Natural killer cell treated with Interleukin-12 subunit alpha and Interleukin-12 subunit beta and Interleukin-15 and Interleukin-18, amount 100 ng/mL, for 72 hours (primary cell): ENCODE measurements at regions not wholly inside any gene's neighbourhood (a gene's known extent, or its start where the extent isn't known, plus 50 kb on each side); places are given as distances from the start of the nearest gene placed in this dataset.

Source experiments
- ATAC-seq, 2 donors: fragments of 150-1000 bp; cut with Tn5 transposase in 1 of 2; sonication (Bioruptor Pico), chemical (Tn5 transposase) in 1 of 2; 2 replicates each; pipeline ENCODE4 v1.10.0; 2021
- DNase-seq: peaks from one replicate; pipeline ENCODE4 v3.0.0; 2022; ENCODE audit warnings: low spot score
- H3K27ac Mint-ChIP-seq, 2 donors: 1 replicate in 1 of 2; 2 replicates in 1 of 2; pipeline ENCODE4 v1.8.0; 2022; ENCODE audit warnings: mixed read lengths in 2 of 2, mild to moderate bottlenecking in 1 of 2, moderate library complexity in 1 of 2
- H3K27me3 Mint-ChIP-seq, 2 donors: 1 replicate in 1 of 2; 2 replicates in 1 of 2; pipeline ENCODE4 v1.8.0; 2022; ENCODE audit warnings: mixed read lengths in 2 of 2
- H3K36me3 Mint-ChIP-seq: one replicate; pipeline ENCODE4 v1.8.0; 2022; ENCODE audit warnings: mixed read lengths
- H3K4me1 Mint-ChIP-seq, 2 donors: 1 replicate in 1 of 2; 2 replicates in 1 of 2; pipeline ENCODE4 v1.8.0; 2022; ENCODE audit warnings: low read depth in 2 of 2, mixed read lengths in 2 of 2, mild to moderate bottlenecking in 1 of 2
- H3K4me3 Mint-ChIP-seq: one replicate; pipeline ENCODE4 v1.8.0; 2022; ENCODE audit warnings: mixed read lengths
- H3K9me3 Mint-ChIP-seq: 2 replicates; pipeline ENCODE4 v1.8.0; 2022; ENCODE audit warnings: mixed read lengths

DNA sequence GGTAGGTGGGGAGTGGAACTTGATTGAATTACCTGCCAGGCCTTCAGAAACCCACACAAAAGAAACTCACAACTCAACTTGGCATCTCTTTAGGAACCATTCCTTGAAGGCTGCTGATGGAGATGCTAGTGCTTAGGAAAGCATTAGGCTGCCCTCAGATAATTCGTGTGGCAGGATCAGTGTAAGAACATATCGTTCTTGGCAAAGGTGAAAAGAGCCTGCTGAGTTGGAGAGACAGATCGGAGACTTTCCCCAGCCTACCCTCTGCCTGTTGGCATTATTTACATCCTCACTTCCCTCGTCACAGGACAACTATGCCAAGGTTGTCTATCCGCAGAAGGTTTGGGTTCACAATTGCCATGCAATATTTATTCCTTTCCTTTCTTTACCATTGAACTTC lies 120.0 kb upstream of the HS3ST3A1 start:
- ATAC-seq (no peak), DNase-seq (no peak)
- Mint-ChIP-seq H3K4me3 (no peak overlapping the region), H3K4me1 (no peaks in the 10 kb centered on the region), H3K36me3 (no peaks in the 10 kb centered on the region), H3K27ac (no peak overlapping the region), H3K27me3 (peaks cover 2 to 6% of the 10 kb centered on the region in 2 donors), H3K9me3 (no peaks in the 10 kb centered on the region)

GRCh38 chr17:13725288-13725990 lies 123.7 kb upstream of the HS3ST3A1 start:
- Mint-ChIP-seq H3K4me3 (no peak overlapping the region), H3K9me3 (no peaks in the 10 kb centered on the region), H3K36me3 (no peaks in the 10 kb centered on the region), H3K27ac (no peak overlapping the region), H3K27me3 (peaks cover 2 to 19% of the 10 kb centered on the region in 2 donors), H3K4me1 (no peaks in the 10 kb centered on the region)
- DNase-seq (no peak), ATAC-seq (no peak)

- no peaks in the 10 kb centered on the region for H3K4me1 Mint-ChIP-seq
- peaks cover 2 to 19% of the 10 kb centered on the region in 2 donors for H3K27me3 Mint-ChIP-seq
- H3K9me3 Mint-ChIP-seq: no peaks in the 10 kb centered on the region
- H3K27ac Mint-ChIP-seq: no peak overlapping the region
- DNase-seq (no peak), ATAC-seq (no peak)
- peaks cover 4% of the 10 kb centered on the region for H3K36me3 Mint-ChIP-seq
- no peak overlapping the region for H3K4me3 Mint-ChIP-seq
Measured at GRCh38 chr17:13727441-13728171, 125.9 kb upstream of the HS3ST3A1 start.

- ATAC-seq: no peak
- Mint-ChIP-seq H3K9me3 (peaks cover 5% of the 10 kb centered on the region), H3K27me3 (peaks cover 2 to 13% of the 10 kb centered on the region in 2 donors), H3K4me3 (no peak overlapping the region), H3K27ac (no peak overlapping the region), H3K4me1 (no peaks in the 10 kb centered on the region), H3K36me3 (peaks cover 4% of the 10 kb centered on the region)
- no peak for DNase-seq
Measured at GRCh38 chr17:13728781-13729180, 127.1 kb upstream of the HS3ST3A1 start.

DNA sequence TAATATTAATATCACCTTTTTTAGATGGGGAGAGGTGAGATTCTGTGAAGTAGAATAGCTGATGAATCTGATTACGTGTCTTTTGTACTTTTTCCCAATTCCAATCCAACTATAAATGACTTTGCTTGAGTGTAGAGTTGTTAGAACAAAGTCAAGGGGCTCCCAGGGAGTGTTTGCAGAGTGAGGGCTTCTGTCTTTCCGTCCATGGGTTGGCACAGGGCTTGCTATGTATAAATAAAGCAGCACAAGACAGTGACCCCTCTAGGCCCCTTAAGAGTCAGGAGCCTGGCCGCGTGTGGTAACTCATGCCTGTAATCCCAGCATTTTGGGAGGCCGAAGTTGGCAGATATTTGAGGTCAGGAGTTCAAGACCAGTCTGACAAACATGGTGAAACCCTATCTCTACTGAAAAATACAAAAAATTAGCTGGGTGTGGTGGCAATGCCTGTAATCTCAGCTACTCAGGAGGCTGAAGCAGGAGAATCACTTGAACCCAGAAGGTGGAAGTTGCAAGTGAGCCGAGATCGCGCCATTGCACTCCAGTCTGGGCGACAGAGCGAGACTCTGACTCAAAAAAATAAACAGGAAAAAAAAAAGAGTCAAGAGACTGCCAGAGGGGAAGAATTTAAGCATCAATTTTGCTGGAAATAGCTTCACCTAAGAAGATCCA lies 127.9 kb upstream of the HS3ST3A1 start:
- peaks cover 2 to 13% of the 10 kb centered on the region in 2 donors for H3K27me3 Mint-ChIP-seq

DNA sequence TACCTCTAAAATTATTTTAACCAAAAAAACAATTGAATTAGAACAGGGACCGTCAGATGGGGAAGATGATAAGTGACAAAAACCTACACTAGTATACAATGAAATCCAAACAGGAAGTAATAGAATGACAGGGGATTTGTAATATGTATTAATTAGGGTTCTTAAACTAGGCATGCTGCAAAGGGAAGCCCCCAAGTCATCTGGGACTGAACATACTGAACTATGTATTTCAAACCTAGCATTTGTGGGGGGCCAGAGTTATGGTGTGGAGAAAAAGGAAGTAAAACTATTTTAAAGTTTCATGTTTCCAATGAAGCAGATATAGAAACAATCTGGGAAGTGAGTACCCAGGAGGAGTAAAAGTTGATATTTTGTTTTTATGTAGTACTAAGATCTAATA lies 133.2 kb upstream of the HS3ST3A1 start:
- no peak for ATAC-seq

More for the DNA sequence above, 127.9 kb upstream of the HS3ST3A1 start:
- Mint-ChIP-seq H3K9me3 (peaks cover 5% of the 10 kb centered on the region), H3K27ac (no peak overlapping the region), H3K4me3 (no peak overlapping the region), H3K4me1 (no peaks in the 10 kb centered on the region), H3K36me3 (peaks cover 4% of the 10 kb centered on the region)
- ATAC-seq (no peak), DNase-seq (no peak)

GRCh38 chr17:13735444-13735843 lies 133.7 kb upstream of the HS3ST3A1 start:
- ATAC-seq (no peak), DNase-seq (no peak)
- H3K36me3 Mint-ChIP-seq: peaks cover 4% of the 10 kb centered on the region
- H3K4me1 Mint-ChIP-seq: no peaks in the 10 kb centered on the region
- H3K27ac Mint-ChIP-seq: no peak overlapping the region
- H3K9me3 Mint-ChIP-seq: peaks cover 5% of the 10 kb centered on the region
- H3K27me3 Mint-ChIP-seq: peaks cover 4 to 17% of the 10 kb centered on the region in 2 donors
- H3K4me3 Mint-ChIP-seq: no peak overlapping the region

More for the DNA sequence above, 133.2 kb upstream of the HS3ST3A1 start:
- peaks cover 6 to 22% of the 10 kb centered on the region in 2 donors for H3K27me3 Mint-ChIP-seq
- H3K9me3 Mint-ChIP-seq: peaks cover 5% of the 10 kb centered on the region
- H3K4me3 Mint-ChIP-seq: no peak overlapping the region
- H3K4me1 Mint-ChIP-seq: no peaks in the 10 kb centered on the region
- H3K27ac Mint-ChIP-seq: no peak overlapping the region
- H3K36me3 Mint-ChIP-seq: peaks cover 4% of the 10 kb centered on the region
- DNase-seq: no peak

DNA sequence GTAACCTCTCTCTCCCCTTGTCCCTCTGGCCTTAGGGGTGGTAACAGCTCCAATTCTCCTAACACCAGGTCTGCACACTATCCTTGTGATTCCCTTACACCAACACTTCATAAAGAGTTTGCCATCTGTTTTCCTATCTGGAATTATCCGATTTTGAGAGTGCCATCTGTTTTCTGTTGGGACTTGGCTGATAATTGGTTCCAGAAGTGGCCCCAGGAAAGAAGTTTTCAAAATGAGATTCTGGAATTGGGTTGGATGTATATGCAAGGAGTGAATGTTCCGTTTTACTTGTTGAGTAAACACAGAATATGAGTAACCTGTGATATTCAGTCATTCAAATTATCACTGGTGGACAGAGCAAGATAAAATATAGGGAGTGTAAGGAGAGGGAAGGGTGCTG lies 134.1 kb upstream of the HS3ST3A1 start:
- no peak for DNase-seq
- H3K4me1 Mint-ChIP-seq: no peaks in the 10 kb centered on the region

DNA sequence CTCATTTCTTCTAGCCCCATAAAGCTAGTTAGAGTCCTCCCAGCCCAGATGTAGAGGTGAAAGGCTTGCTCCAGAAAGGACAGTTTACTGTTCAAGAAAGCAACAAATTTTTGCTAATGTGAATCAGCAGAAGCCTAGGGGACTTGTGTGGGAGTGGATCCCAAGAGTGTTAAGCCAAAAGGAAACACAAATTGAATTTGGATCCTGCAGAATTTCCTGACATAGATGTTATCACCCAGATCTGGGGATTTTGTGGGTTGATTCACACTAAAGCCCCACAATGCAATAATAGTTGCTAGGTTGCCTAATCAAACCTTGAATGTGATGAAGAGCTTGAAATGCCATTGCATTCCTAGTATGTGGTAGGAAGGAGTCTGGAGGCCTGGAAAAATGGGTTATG lies 135.2 kb upstream of the HS3ST3A1 start:
- Mint-ChIP-seq H3K27me3 (peaks cover 4 to 25% of the 10 kb centered on the region in 2 donors), H3K27ac (no peak overlapping the region), H3K4me1 (no peaks in the 10 kb centered on the region), H3K36me3 (no peaks in the 10 kb centered on the region), H3K4me3 (no peak overlapping the region), H3K9me3 (peaks cover 5% of the 10 kb centered on the region)
- ATAC-seq: no peak
- no peak for DNase-seq

More for the DNA sequence above, 134.1 kb upstream of the HS3ST3A1 start:
- H3K27me3 Mint-ChIP-seq: peaks cover 4 to 20% of the 10 kb centered on the region in 2 donors
- no peak for ATAC-seq
- H3K9me3 Mint-ChIP-seq: peaks cover 5% of the 10 kb centered on the region
- H3K36me3 Mint-ChIP-seq: peaks cover 4% of the 10 kb centered on the region
- no peak overlapping the region for H3K27ac Mint-ChIP-seq
- H3K4me3 Mint-ChIP-seq: no peak overlapping the region

DNA sequence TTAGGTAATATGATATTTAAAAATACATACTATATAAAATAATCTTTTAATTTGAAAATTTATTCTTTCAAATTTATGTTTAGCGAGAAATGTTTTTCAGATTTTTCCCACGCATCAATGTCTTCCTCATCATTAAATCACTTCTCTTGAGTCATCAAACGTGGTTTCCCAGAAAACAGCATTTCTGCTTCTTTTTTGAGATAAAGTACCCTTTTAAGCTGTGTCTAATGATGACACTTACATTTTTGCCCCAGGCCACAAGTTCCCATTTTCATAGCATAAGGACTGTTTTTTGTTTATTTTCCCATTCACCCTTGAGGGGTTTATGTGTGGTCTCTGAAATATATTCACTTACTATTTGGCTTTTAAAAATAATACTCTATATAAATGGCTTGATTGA lies 139.0 kb upstream of the HS3ST3A1 start:
- Mint-ChIP-seq H3K9me3 (no peaks in the 10 kb centered on the region), H3K27me3 (peaks cover 8 to 34% of the 10 kb centered on the region in 2 donors), H3K4me3 (no peak overlapping the region), H3K4me1 (no peaks in the 10 kb centered on the region), H3K36me3 (no peaks in the 10 kb centered on the region), H3K27ac (no peak overlapping the region)
- DNase-seq: no peak
- ATAC-seq: no peak

DNA sequence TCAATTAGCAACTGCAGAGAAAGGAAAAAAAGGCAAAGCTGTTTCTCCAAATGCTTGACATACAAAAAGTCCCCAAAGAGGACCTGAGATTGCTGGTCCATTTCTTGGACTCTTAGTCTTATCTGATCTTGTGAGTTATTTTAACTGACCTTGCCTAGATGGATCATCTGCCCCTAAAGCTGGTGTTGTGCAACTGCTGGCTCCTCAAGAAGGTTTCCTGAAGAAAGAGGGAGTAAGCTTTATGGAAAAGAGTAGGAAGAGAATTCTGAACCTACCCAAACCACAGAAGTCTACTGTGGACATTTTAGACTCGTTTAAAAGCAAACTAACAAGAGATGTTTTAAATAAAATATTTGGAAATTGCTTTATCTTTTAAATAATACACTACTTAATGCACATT lies 140.0 kb upstream of the HS3ST3A1 start:
- ATAC-seq (no peak), DNase-seq (no peak)
- no peaks in the 10 kb centered on the region for H3K4me1 Mint-ChIP-seq
- peaks cover 8 to 36% of the 10 kb centered on the region in 2 donors for H3K27me3 Mint-ChIP-seq
- H3K36me3 Mint-ChIP-seq: no peaks in the 10 kb centered on the region
- H3K4me3 Mint-ChIP-seq: no peak overlapping the region
- H3K27ac Mint-ChIP-seq: no peak overlapping the region
- H3K9me3 Mint-ChIP-seq: no peaks in the 10 kb centered on the region

DNA sequence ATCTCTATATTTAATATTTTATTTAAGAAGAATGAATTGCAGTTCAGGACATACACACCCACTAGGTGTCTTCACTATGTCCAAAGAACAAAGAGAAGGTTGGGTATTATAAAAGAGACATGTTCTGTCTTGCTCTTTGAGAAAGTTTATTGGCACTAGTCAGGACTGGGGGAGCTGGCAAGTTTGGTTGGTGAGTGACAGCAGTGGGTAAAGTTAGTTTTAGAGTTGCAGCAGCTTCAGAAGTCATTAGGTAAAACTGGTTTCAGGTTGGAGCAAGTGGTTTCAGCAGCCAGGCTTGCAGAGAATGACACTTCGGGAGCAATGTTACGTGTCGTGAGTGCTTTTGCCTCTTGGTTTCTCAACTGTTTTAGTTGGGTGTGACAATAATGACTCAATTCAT lies 142.2 kb upstream of the HS3ST3A1 start:
- Mint-ChIP-seq H3K4me1 (no peaks in the 10 kb centered on the region), H3K9me3 (no peaks in the 10 kb centered on the region), H3K27ac (no peak overlapping the region), H3K36me3 (no peaks in the 10 kb centered on the region), H3K4me3 (no peak overlapping the region), H3K27me3 (peaks cover 5 to 24% of the 10 kb centered on the region in 2 donors)
- ATAC-seq: no peak
- no peak for DNase-seq

GRCh38 chr17:13746404-13746803 lies 144.7 kb upstream of the HS3ST3A1 start:
- H3K4me3 Mint-ChIP-seq: no peak overlapping the region
- H3K9me3 Mint-ChIP-seq: no peaks in the 10 kb centered on the region
- DNase-seq: no peak
- peaks cover 10 to 17% of the 10 kb centered on the region in 2 donors for H3K27me3 Mint-ChIP-seq
- H3K27ac Mint-ChIP-seq: no peak overlapping the region
- H3K36me3 Mint-ChIP-seq: no peaks in the 10 kb centered on the region
- ATAC-seq: no peak
- no peaks in the 10 kb centered on the region for H3K4me1 Mint-ChIP-seq
